Left renal pelvis (tissue), 4 donors: ENCODE measurements at regions not wholly inside any gene's neighbourhood (a gene's known extent, or its start where the extent isn't known, plus 50 kb on each side); places are given as distances from the start of the nearest gene placed in this dataset.
"Not testable (repeated sequence)": the region's sequence is repeated elsewhere in the genome, so short reads cannot be mapped to it uniquely, and the experiment has no call there.

Experiments used
- DNase-seq, 4 donors: peaks; one replicate each; pipeline ENCODE4 v3.0.0-alpha.2; 2013; ENCODE audit warnings: low read depth in 4 of 4, low spot score in 3 of 4

- DNase-seq: no peak
These were observed 260.8 kb downstream of the SH3BP4 start for GRCh38 chr2:235212501-235213158.

DNA sequence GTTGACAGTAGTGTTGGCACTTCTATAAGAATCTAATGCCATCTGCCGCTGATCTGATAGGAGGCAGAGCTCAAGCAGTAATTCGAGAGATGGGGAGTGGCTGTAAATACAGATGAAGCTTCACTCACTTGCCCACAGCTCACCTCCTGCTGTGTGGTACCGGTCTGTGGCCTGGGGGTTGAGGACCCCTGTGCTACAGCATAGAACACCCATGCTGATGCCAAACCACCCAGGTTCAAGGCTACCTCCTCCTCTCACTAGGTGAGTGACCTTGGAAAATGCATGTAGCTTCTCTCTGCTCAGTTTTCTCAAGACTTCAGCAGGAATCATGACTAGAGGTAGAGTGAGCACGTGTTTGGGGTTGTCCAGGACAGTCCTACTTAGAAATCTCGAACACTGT, 263.4 kb downstream of the SH3BP4 start:
- DNase-seq: no peak

GRCh38 chr2:235216901-235217300, 265.1 kb downstream of the SH3BP4 start:
- no peak for DNase-seq

DNA sequence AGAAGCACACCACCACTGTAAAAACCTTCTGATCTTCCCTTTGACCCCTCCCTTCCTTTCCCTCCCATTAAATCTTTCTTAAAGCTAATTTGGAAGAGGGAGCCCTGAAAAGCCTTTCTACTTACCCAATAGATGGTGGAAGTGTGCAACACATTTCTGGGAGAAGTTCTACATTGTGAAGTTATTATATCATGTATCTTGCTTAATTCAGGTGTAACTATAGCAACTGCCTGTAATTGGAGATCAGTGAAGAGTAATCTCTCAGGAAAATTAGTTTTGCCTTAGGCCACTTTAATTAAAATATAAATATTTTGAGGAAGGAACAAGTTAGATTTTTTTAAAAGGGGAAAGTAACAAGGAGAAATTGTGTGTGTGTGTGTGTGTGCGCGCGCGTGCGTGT, 266.0 kb downstream of the SH3BP4 start:
- DNase-seq: no peak

GRCh38 chr2:235218486-235218907, 266.7 kb downstream of the SH3BP4 start:
- no peak for DNase-seq

DNA sequence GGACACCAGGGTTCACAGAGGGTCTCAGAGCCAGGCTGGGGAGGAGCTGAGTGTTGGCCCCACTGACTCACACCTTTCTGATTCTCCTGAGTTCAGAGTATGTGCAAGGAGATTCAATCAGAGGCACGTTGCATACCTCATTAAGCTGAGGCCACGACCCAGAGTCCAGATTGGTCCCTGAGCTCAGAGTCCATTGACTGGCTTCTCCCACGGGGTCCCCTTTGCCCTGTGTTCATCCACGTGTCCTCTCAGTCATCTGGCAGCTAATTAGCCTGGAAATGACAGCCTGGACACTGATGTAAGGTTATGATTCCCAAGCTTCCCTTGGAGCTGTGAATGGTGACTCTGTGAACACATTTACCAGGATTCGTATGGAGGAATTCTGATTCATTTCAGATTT, 267.2 kb downstream of the SH3BP4 start:
- DNase-seq: no peak

DNA sequence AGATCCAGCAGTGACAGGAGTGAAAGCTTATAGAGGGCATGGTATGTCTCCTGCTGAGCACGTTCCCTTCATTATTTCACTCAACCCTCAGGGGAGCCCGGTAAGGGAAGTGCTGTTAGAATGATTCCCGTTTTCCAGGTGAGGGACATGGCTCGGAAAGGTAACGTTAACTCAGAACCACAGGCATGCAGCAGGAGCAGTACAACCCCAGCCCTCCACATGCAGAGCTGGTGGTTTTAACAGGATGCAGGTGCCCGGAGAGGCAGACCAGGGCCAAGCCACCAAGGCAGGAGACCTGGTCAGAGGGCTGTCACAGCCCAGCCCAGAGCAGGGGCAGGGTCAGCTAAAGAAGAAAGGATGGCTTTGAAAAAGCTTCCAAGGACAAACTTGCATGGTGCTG, 268.5 kb downstream of the SH3BP4 start:
- DNase-seq: no peak

- no peak for DNase-seq
These were observed 270.8 kb upstream of the AGAP1 start for GRCh38 chr2:235223011-235223410.

DNA sequence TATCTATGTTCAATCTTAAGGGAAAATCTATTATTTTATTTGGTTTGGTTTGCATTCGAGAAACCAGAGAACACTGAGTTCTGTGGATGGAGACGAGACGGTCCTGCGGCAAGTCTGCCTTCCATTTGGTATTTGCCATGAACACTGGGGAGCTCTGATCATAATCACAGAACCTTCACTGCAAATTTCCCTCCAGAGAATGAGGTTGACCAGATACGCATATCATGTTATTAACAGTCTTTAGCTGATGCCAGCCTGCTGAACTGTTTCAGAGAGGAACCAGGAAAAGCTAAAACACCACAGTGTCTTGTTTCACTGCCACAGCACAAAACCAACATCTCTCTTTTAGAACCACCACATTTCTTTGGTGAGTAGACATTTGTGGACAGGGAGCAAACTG, 269.4 kb upstream of the AGAP1 start:
- no peak for DNase-seq

DNA sequence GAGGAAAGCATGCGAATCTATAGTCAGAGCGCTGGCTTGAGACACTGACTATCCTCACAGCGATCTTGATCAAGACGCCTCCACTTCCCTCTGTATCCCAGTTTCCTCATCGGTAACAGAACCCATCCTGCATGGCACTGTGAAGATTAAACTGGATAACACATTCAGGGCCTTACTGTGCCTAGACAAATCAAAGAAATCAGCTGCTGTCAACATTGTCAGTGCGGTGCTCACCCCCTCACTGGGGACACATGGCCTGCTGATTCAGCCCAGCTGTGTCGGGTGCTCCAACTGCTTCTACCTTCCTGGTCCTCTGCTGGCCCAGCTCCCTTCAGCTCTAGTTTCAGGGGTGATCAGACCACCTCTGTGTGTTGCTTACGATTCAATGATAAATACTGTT, 268.6 kb upstream of the AGAP1 start:
- no peak for DNase-seq

GRCh38 chr2:235227590-235227989, 266.3 kb upstream of the AGAP1 start:
- no peak for DNase-seq

DNA sequence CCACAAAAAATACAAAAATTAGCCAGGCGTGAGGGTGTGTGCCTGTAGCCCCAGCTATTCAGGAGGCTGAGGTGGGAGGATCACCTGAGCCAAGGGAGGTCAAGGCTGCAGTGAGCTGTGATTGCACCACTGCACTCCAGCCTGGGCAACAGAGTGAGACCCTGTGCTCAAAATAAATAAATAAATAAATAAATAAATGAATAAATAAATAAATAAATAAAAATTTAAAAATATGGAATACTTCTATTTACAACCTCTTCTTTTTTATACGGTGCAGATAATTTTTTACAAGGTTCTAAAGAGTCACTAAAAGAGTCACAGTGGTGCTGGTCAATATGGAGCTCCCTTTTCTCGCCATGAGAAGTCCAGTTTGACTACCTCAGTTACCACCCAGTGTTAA, 265.4 kb upstream of the AGAP1 start:
- DNase-seq: not testable (repeated sequence)

DNA sequence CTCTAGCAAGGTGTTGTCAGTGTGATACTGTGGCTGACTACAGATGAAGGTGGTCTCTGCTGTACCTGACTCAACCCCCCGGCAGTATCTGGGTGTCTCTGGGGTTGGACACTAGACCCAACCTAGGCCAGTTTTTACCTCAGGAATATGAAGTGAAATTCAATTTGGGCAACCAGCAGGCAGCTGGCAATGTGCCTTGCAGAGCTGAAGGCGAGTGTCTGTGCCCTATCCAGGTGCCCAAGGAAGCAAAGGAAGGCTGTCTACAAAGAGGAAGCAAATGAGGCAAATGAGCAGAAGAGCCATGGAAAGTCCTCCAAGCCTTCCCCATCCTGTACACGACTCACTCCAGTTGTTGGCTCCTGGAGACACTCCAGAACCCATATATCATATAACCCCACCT, 264.6 kb upstream of the AGAP1 start:
- DNase-seq: no peak

GRCh38 chr2:235230821-235231601, 262.8 kb upstream of the AGAP1 start:
- no peak for DNase-seq

- no peak for DNase-seq
These were observed 261.1 kb upstream of the AGAP1 start for GRCh38 chr2:235232449-235233433.

GRCh38 chr2:235234736-235235135, 259.1 kb upstream of the AGAP1 start:
- no peak for DNase-seq

GRCh38 chr2:235235977-235236767, 257.7 kb upstream of the AGAP1 start:
- no peak for DNase-seq

DNA sequence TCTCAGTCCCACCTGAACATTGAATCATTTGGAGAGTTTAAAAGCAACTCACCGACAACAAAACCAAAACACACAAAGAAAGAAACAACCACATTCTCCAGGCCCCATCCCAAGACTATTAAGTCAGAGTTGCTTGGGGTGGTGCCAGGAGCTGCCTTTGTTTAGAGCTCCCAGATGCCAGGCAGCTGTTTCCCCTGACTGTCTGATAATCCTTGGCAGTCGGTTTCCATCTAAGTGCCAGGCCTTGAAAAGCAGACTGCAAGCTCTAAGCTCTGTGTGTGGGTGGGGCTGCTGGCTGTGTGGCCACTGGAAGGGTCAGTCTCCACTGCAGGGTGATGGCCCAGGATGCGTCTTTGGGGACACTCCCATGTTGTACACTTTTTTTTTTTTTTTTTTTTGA, 255.3 kb upstream of the AGAP1 start:
- DNase-seq: no peak

- no peak for DNase-seq
These were observed 253.3 kb upstream of the AGAP1 start for GRCh38 chr2:235240574-235240973.
